Mucosa of descending colon (tissue), 3 donors: ENCODE measurements at regions not wholly inside any gene's neighbourhood (a gene's known extent, or its start where the extent isn't known, plus 50 kb on each side); places are given as distances from the start of the nearest gene placed in this dataset.
"Not testable (repeated sequence)": the region's sequence is repeated elsewhere in the genome, so short reads cannot be mapped to it uniquely, and the experiment has no call there.

Experiments
- ATAC-seq: fragments of 200-7000 bp; cut with Tn5 transposase; one replicate; pipeline ENCODE4 v1.9.1; 2020; ENCODE audit warnings: mild to moderate bottlenecking, moderate library complexity
- DNase-seq, 3 donors: peaks; one replicate each; pipeline ENCODE4 v3.0.0-alpha.2; 2020
- H3K36me3 ChIP-seq: fragments of 200-600 bp; one replicate; pipeline ENCODE4 v1.8.0; 2021; ENCODE audit warnings: low read depth, mild to moderate bottlenecking
- H3K4me1 ChIP-seq: fragments of 200-600 bp; one replicate; pipeline ENCODE4 v1.8.0; 2021; ENCODE audit warnings: low read depth, mild to moderate bottlenecking
- H3K4me3 ChIP-seq: fragments of 200-600 bp; one replicate; pipeline ENCODE4 v1.8.0; 2021; ENCODE audit warnings: mild to moderate bottlenecking
- H3K9me3 ChIP-seq: fragments of 200-600 bp; one replicate; pipeline ENCODE4 v1.8.0; 2021; ENCODE audit warnings: mild to moderate bottlenecking
- intact Hi-C, 2 donors: fragments of 100-400 bp; cut with DNase I in 1 of 2; cut with micrococcal nuclease in 1 of 2; formaldehyde crosslinking; loops; one replicate each; pipeline versions ENCODE4 v1.11.0 to v1.11.1; 2022; cut with DNase I, micrococcal nuclease
- TF ChIP-seq, protein P1 (sequence below): fragments of 200-600 bp; IDR thresholded peaks from one replicate; pipeline ENCODE4 v1.8.0; 2022; ENCODE audit warnings: antibody characterized with exemption, mild to moderate bottlenecking
- donor health status: DM: no; HTN: no; CAD: no; lungs with moderate emphysema.
- donor health status: DM: no; HTN: no; CAD: no.
- donor health status: DM: no; HTN: yes; CAD: no.

DNA sequence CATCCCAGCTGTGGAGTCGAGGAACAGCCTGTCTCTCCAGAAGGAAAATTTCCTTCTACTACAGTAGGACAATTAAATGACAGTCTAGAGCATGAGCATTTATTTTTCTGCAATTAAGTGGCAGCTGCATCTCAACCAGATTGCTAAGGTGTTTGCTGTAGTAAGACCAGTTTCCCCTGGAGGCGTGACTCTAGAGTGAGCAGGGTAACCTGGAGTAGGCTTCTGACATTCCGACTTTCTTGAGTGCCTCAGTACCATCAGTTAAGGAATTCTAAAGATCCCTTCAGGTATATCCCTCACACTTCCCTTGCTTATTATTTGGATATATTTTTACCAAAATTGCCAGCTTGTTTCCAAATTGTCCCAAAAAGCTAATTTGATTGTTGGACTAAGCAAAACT is 59.2 kb upstream of the IRX2 start:
- intact Hi-C loops: no loop called here
- no peaks in the 10 kb centered on the region for H3K4me1 ChIP-seq
- DNase-seq (no peak), ATAC-seq (no peak)
- TF ChIP-seq, protein P1, sequence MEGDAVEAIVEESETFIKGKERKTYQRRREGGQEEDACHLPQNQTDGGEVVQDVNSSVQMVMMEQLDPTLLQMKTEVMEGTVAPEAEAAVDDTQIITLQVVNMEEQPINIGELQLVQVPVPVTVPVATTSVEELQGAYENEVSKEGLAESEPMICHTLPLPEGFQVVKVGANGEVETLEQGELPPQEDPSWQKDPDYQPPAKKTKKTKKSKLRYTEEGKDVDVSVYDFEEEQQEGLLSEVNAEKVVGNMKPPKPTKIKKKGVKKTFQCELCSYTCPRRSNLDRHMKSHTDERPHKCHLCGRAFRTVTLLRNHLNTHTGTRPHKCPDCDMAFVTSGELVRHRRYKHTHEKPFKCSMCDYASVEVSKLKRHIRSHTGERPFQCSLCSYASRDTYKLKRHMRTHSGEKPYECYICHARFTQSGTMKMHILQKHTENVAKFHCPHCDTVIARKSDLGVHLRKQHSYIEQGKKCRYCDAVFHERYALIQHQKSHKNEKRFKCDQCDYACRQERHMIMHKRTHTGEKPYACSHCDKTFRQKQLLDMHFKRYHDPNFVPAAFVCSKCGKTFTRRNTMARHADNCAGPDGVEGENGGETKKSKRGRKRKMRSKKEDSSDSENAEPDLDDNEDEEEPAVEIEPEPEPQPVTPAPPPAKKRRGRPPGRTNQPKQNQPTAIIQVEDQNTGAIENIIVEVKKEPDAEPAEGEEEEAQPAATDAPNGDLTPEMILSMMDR: no peak
- H3K9me3 ChIP-seq: no peaks in the 10 kb centered on the region
- no peaks in the 10 kb centered on the region for H3K36me3 ChIP-seq
- no peak overlapping the region for H3K4me3 ChIP-seq

GRCh38 chr5:2807244-2807643 is 55.8 kb upstream of the IRX2 start:
- intact Hi-C loops, H3K9me3 ChIP-seq, H3K4me1 ChIP-seq, H3K36me3 ChIP-seq, H3K4me3 ChIP-seq, DNase-seq, ATAC-seq: not testable (repeated sequence)

DNA sequence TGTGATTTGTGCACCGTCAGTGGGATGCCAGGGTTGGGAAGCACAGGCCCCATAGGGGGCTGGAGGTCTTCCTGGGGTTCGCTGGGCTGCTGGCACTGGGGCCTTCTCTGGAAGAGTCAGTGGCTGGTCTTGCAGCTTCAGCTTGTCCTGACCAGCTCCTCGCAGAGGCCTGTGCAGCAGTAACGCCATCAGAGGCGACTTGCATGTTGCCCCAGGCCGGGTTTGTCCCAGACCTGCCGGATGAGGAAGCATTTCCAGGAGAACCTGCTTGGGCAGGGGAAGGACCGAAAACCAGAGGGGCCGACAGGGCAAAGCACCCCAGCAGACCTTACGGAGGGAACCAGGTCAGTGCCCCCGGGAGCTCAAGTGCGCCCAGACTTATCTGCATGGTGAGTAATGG is 54.7 kb upstream of the IRX2 start:
- intact Hi-C loops: no loop called here
- DNase-seq (no peak), ATAC-seq (no peak)
- TF ChIP-seq, protein P1: no peak
- Histone ChIP-seq H3K4me1 (no peaks in the 10 kb centered on the region), H3K9me3 (no peaks in the 10 kb centered on the region), H3K4me3 (no peak overlapping the region), H3K36me3 (no peaks in the 10 kb centered on the region)

DNA sequence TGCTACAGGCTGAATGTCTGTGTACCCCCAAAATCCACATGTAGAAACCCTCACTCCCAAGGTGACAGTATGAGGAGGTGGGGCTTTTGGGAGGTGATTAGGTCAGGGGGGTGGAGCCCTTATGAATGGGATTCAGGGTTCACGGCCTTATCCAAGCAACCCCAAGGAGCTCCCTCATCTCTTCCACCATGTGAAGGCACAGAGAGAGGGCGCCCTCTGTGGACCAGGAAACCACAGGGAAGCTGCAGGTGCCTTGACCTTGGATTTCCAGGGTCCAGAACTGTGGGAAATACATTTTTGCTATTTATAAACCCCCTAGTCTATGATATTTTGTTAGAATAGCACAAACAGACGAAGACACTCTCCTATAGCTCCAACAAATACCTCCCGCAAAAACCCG is 53.6 kb upstream of the IRX2 start:
- DNase-seq: no peak
- TF ChIP-seq, protein P1: no peak
- H3K4me3 ChIP-seq: no peak overlapping the region
- H3K9me3 ChIP-seq: no peaks in the 10 kb centered on the region
- H3K36me3 ChIP-seq: no peaks in the 10 kb centered on the region
- intact Hi-C loops: no loop called here
- H3K4me1 ChIP-seq: no peaks in the 10 kb centered on the region
- no peak for ATAC-seq

DNA sequence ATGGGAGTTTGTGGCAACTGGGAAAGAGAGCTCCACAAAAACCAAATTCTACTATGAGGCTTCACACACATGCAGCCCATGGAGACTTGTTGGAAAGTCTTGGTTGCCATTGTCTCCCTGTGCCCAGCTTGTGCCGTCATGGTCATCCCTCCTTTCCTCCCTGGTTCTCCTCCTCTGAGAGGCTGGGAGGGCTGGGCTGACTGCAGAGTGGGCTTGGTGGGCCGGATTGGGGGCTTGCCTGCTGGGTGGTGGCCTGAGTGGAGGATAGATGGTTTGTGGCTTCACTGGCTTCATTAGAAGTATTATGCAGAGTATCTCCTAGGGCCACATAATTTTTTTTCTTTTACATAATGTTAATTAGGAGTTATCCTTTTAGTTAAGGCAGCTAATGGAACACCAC is 52.3 kb upstream of the IRX2 start:
- ATAC-seq (no peak), DNase-seq (no peak)
- Histone ChIP-seq H3K4me3 (no peak overlapping the region), H3K4me1 (no peaks in the 10 kb centered on the region), H3K36me3 (no peaks in the 10 kb centered on the region), H3K9me3 (no peaks in the 10 kb centered on the region)
- TF ChIP-seq, protein P1: no peak
- intact Hi-C loops: no loop called here

DNA sequence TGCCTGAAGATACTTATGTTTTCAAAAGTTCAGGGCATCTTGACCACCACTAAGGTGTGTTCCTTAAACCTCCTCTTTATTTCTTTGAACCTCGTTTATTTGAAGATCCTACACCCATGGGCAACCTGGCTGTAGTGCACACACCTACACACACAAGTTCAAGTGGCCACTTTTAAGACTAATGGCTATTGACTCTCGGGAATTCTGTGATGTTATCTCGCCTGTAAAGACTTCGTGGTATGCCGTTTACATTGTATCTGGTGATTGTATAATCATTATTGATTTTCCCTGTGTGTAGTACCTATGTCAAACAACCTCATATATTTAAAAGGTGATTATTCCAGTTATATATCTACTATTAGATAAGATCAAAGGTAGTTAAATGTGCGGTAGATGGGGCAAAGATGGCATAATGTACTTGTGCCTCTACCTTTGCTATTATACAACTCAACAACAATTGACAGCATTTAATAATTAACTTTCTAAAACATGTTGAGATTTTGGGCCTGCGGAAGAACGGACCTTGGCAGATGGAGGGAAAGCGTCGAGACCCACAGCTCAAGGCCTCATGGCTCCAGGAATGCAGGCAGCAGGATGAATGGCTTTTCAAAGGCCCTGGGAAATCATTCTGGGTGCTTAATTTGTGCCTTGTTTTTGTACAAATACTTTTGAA is 51.4 kb upstream of the IRX2 start:
- no peak overlapping the region for H3K4me3 ChIP-seq
- ATAC-seq: no peak
- TF ChIP-seq, protein P1: no peak

More for the DNA sequence above, 51.4 kb upstream of the IRX2 start:
- no peaks in the 10 kb centered on the region for H3K36me3 ChIP-seq
- DNase-seq: no peak
- intact Hi-C loops: no loop called here
- no peaks in the 10 kb centered on the region for H3K9me3 ChIP-seq
- H3K4me1 ChIP-seq: no peaks in the 10 kb centered on the region
